HG03521 (cell line): ENCODE measurements at regions not wholly inside any gene's neighbourhood (a gene's known extent, or its start where the extent isn't known, plus 50 kb on each side); places are given as distances from the start of the nearest gene placed in this dataset.

Experiments
- ATAC-seq: cut with Tn5 transposase; IDR thresholded peaks from one replicate; pipeline ENCODE4 v1.9.1; 2021; ENCODE audit warnings: mild to moderate bottlenecking, moderate library complexity; ENCODE audit not compliant: unreplicated experiment

GRCh38 chr5:124156415-124156996 lies 589.9 kb downstream of the ZNF608 start:
- ATAC-seq = no peak

- ATAC-seq = no peak
These were observed 591.7 kb downstream of the ZNF608 start for GRCh38 chr5:124154714-124155113.

- ATAC-seq = no peak
These were observed 592.9 kb downstream of the ZNF608 start for GRCh38 chr5:124153588-124153987.

- no peak for ATAC-seq
These were observed 597.9 kb downstream of the ZNF608 start for GRCh38 chr5:124148574-124148973.

GRCh38 chr5:124140060-124140459 lies 606.4 kb downstream of the ZNF608 start:
- ATAC-seq = no peak

GRCh38 chr5:124139477-124139876 lies 607.0 kb downstream of the ZNF608 start:
- ATAC-seq = no peak

GRCh38 chr5:124136609-124137008 lies 609.8 kb downstream of the ZNF608 start:
- ATAC-seq = no peak

GRCh38 chr5:124134941-124135340 lies 611.5 kb downstream of the ZNF608 start:
- no peak for ATAC-seq

GRCh38 chr5:124133406-124133805 lies 613.0 kb downstream of the ZNF608 start:
- ATAC-seq = no peak

GRCh38 chr5:124132843-124133242 lies 613.6 kb downstream of the ZNF608 start:
- no peak for ATAC-seq

- no peak for ATAC-seq
These were observed 615.0 kb downstream of the ZNF608 start for GRCh38 chr5:124131466-124131865.

GRCh38 chr5:124130816-124131215 lies 615.6 kb downstream of the ZNF608 start:
- no peak for ATAC-seq

- ATAC-seq = no peak
These were observed 616.9 kb downstream of the CSNK1G3 start for GRCh38 chr5:124128867-124129266.

GRCh38 chr5:124126504-124127217 lies 614.7 kb downstream of the CSNK1G3 start:
- no peak for ATAC-seq

- no peak for ATAC-seq
These were observed 612.8 kb downstream of the CSNK1G3 start for GRCh38 chr5:124124711-124125229.

GRCh38 chr5:124121198-124121597 lies 609.2 kb downstream of the CSNK1G3 start:
- ATAC-seq = no peak

GRCh38 chr5:124114911-124115310 lies 602.9 kb downstream of the CSNK1G3 start:
- no peak for ATAC-seq

GRCh38 chr5:124111886-124112285 lies 599.9 kb downstream of the CSNK1G3 start:
- ATAC-seq = no peak

GRCh38 chr5:124110942-124111341 lies 599.0 kb downstream of the CSNK1G3 start:
- ATAC-seq = no peak

- no peak for ATAC-seq
These were observed 593.3 kb downstream of the CSNK1G3 start for GRCh38 chr5:124105326-124105725.

GRCh38 chr5:124104821-124105220 lies 592.8 kb downstream of the CSNK1G3 start:
- ATAC-seq = no peak

- ATAC-seq = no peak
These were observed 592.4 kb downstream of the CSNK1G3 start for GRCh38 chr5:124104344-124104743.
